Epithelial cell of esophagus (primary cell): ENCODE measurements at regions not wholly inside any gene's neighbourhood (a gene's known extent, or its start where the extent isn't known, plus 50 kb on each side); places are given as distances from the start of the nearest gene placed in this dataset.

Source experiments
- DNase-seq: peaks from one replicate; pipeline ENCODE4 v3.0.0; 2010; ENCODE audit warnings: low read depth
- H3K4me3 ChIP-seq: 2 replicates; pipeline ENCODE4 v1.5.1; 2011; ENCODE audit warnings: mild to moderate bottlenecking, low read length, control low read depth
- TF ChIP-seq, protein P1 (sequence below): IDR thresholded peaks from 2 replicates; pipeline ENCODE4 v1.5.1; 2011; ENCODE audit warnings: low read depth, mild to moderate bottlenecking, low read length, control low read depth, inconsistent platforms; ENCODE audit not compliant: insufficient read depth; ENCODE audit errors: missing control alignments

GRCh38 chr16:17526956-17527937 lies 56.5 kb upstream of the XYLT1 start:
- TF ChIP-seq, protein P1, sequence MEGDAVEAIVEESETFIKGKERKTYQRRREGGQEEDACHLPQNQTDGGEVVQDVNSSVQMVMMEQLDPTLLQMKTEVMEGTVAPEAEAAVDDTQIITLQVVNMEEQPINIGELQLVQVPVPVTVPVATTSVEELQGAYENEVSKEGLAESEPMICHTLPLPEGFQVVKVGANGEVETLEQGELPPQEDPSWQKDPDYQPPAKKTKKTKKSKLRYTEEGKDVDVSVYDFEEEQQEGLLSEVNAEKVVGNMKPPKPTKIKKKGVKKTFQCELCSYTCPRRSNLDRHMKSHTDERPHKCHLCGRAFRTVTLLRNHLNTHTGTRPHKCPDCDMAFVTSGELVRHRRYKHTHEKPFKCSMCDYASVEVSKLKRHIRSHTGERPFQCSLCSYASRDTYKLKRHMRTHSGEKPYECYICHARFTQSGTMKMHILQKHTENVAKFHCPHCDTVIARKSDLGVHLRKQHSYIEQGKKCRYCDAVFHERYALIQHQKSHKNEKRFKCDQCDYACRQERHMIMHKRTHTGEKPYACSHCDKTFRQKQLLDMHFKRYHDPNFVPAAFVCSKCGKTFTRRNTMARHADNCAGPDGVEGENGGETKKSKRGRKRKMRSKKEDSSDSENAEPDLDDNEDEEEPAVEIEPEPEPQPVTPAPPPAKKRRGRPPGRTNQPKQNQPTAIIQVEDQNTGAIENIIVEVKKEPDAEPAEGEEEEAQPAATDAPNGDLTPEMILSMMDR: no peak
- no peak for DNase-seq
- no peak overlapping the region for H3K4me3 ChIP-seq

DNA sequence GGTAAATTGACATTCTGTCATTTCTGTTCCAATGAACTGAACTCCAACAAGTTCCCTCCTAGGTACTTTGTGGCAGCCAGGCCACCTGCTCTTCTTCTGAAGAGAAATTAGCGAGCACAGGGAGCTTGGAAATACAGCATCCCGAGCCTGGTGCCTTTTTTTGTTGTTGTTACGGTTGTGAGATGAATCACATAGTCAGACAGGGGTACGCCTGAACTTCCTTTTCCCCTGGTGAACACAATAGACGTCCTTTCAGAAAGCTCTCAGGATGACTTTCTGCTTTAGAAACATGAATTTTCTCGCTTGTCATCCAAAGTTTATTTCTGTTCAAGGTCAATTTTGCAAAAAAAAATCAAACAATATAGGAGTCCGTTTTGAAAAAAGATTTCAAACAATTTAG lies 53.9 kb upstream of the XYLT1 start:
- TF ChIP-seq, protein P1: no peak
- no peak for DNase-seq
- no peak overlapping the region for H3K4me3 ChIP-seq

GRCh38 chr16:17520561-17520960 lies 49.8 kb upstream of the XYLT1 start:
- no peak for DNase-seq
- no peak overlapping the region for H3K4me3 ChIP-seq
- TF ChIP-seq, protein P1: no peak
